ENCODE measurements at regions not wholly inside any gene's neighbourhood (a gene's known extent, or its start where the extent isn't known, plus 50 kb on each side); places are given as distances from the start of the nearest gene placed in this dataset.

GRCh38 chr5:160511280-160511929, 89.8 kb downstream of the PTTG1 start:
- DNase-seq, result no peak

Measured in skin of body (tissue), 1 donor.